ENCODE measurements at regions not wholly inside any gene's neighbourhood (a gene's known extent, or its start where the extent isn't known, plus 50 kb on each side); places are given as distances from the start of the nearest gene placed in this dataset.

DNA sequence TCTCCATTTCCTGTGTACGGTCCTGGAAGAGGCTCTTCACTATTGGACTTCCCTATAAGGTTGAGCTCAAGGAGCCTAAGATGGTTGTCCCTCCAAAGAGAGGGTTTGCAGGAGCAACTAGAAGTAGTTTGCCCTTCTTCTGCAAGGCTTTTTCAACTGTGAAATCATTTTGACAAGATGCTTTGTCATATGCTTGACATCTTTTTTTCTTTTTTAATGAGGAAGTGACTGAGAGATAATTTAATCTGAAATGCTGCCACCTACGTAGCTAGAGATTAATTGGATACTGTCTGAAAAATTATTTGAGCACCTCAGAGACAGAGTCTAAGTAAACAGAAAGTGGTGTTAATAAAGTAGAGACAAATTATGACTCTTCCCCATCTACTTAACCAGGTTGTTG is 97.0 kb downstream of the CHRM3 start (continued):
- TF ChIP-seq, protein P1, sequence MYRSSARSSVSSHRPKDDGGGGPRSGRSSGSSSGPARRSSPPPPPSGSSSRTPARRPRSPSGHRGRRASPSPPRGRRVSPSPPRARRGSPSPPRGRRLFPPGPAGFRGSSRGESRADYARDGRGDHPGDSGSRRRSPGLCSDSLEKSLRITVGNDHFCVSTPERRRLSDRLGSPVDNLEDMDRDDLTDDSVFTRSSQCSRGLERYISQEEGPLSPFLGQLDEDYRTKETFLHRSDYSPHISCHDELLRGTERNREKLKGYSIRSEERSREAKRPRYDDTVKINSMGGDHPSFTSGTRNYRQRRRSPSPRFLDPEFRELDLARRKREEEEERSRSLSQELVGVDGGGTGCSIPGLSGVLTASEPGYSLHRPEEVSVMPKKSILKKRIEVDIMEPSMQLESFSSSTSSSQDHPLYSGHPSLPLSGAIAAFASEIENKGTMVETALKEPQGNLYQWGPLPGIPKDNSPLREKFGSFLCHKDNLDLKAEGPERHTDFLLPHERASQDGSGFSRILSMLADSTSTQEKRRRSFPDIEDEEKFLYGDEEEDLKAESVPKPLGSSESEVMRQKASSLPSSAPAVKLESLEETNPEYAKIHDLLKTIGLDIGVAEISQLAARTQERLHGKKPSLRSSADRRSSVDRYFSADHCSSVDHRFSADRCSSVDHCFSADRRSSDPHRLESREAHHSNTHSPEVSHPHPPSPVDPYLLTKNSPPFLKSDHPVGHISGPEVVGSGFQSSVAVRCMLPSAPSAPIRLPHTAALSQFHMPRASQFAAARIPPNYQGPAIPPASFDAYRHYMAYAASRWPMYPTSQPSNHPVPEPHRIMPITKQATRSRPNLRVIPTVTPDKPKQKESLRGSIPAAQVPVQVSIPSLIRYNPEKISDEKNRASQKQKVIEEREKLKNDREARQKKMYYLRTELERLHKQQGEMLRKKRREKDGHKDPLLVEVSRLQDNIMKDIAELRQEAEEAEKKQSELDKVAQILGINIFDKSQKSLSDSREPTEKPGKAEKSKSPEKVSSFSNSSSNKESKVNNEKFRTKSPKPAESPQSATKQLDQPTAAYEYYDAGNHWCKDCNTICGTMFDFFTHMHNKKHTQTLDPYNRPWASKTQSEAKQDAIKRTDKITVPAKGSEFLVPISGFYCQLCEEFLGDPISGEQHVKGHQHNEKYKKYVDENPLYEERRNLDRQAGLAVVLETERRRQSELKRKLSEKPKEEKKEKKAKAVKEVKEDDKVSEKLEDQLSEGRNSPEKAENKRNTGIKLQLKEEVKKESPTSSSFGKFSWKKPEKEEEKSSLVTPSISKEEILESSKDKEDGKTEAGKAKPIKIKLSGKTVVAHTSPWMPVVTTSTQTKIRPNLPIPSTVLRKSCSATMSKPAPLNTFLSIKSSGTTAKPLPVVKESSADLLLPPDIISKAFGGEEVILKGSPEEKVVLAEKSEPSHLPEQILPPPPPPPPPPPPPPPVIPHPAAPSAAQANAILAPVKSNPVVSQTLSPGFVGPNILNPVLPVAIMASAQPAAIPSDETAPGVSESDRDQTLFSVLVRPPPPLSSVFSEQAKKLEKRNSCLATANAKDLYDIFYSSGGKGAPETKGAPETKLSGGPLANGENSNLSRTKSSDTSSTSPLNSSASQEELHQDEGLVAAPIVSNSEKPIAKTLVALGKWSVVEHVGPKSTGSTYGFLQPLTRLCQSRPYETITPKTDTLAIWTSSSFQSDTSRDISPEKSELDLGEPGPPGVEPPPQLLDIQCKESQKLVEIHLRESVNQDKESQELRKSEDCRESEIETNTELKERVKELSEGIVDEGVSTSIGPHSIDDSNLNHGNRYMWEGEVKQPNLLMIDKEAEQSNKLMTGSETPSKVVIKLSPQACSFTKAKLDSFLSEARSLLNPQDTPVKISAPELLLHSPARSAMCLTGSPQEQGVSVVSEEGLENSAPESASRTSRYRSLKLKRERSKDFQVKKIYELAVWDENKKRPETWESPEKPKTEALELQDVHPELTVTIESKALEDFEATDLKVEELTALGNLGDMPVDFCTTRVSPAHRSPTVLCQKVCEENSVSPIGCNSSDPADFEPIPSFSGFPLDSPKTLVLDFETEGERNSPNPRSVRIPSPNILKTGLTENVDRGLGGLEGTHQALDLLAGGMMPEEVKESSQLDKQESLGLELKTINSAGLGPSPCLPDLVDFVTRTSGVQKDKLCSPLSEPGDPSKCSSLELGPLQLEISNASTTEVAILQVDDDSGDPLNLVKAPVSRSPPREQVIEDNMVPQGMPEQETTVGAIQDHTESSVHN (IDR thresholded peaks at IDR 0.05; ENCODE audit: borderline replicate concordance in 1 of 2, low read depth in 1 of 2) = no peak
- TF ChIP-seq TCF7 (IDR thresholded peaks at IDR 0.05; ENCODE audit: borderline replicate concordance) (no peak), ZNF175 (CRISPR knock-in tag; IDR thresholded peaks at IDR 0.05; ENCODE audit: low read depth) (no peak)
- TF ChIP-seq, protein P2, sequence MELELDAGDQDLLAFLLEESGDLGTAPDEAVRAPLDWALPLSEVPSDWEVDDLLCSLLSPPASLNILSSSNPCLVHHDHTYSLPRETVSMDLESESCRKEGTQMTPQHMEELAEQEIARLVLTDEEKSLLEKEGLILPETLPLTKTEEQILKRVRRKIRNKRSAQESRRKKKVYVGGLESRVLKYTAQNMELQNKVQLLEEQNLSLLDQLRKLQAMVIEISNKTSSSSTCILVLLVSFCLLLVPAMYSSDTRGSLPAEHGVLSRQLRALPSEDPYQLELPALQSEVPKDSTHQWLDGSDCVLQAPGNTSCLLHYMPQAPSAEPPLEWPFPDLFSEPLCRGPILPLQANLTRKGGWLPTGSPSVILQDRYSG (tag; conservative IDR thresholded peaks at IDR 0.05; ENCODE audit: low read depth) = no peak
- TF ChIP-seq, protein P3, sequence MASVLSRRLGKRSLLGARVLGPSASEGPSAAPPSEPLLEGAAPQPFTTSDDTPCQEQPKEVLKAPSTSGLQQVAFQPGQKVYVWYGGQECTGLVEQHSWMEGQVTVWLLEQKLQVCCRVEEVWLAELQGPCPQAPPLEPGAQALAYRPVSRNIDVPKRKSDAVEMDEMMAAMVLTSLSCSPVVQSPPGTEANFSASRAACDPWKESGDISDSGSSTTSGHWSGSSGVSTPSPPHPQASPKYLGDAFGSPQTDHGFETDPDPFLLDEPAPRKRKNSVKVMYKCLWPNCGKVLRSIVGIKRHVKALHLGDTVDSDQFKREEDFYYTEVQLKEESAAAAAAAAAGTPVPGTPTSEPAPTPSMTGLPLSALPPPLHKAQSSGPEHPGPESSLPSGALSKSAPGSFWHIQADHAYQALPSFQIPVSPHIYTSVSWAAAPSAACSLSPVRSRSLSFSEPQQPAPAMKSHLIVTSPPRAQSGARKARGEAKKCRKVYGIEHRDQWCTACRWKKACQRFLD (CRISPR knock-in tag; IDR thresholded peaks at IDR 0.05) = no peak
- TF ChIP-seq, protein P4, sequence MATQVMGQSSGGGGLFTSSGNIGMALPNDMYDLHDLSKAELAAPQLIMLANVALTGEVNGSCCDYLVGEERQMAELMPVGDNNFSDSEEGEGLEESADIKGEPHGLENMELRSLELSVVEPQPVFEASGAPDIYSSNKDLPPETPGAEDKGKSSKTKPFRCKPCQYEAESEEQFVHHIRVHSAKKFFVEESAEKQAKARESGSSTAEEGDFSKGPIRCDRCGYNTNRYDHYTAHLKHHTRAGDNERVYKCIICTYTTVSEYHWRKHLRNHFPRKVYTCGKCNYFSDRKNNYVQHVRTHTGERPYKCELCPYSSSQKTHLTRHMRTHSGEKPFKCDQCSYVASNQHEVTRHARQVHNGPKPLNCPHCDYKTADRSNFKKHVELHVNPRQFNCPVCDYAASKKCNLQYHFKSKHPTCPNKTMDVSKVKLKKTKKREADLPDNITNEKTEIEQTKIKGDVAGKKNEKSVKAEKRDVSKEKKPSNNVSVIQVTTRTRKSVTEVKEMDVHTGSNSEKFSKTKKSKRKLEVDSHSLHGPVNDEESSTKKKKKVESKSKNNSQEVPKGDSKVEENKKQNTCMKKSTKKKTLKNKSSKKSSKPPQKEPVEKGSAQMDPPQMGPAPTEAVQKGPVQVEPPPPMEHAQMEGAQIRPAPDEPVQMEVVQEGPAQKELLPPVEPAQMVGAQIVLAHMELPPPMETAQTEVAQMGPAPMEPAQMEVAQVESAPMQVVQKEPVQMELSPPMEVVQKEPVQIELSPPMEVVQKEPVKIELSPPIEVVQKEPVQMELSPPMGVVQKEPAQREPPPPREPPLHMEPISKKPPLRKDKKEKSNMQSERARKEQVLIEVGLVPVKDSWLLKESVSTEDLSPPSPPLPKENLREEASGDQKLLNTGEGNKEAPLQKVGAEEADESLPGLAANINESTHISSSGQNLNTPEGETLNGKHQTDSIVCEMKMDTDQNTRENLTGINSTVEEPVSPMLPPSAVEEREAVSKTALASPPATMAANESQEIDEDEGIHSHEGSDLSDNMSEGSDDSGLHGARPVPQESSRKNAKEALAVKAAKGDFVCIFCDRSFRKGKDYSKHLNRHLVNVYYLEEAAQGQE (IDR thresholded peaks at IDR 0.05; ENCODE audit: borderline replicate concordance) = no peak
- TF ChIP-seq, protein P4 (CRISPR knock-in tag; IDR thresholded peaks at IDR 0.05; ENCODE audit: low read depth) = no peak

Measured in K562 (cell line).